SK-N-SH (cell line): ENCODE measurements at regions not wholly inside any gene's neighbourhood (a gene's known extent, or its start where the extent isn't known, plus 50 kb on each side); places are given as distances from the start of the nearest gene placed in this dataset.

Experiments used
- CTCF ChIA-PET: fragments of 300-600, 350-600 bp; formaldehyde crosslinking; extraction: SDS; loops from one replicate; lab custom pipeline; 2021; lab: Yijun Ruan, JAX
- POLR2A ChIA-PET: fragments of 350-600 bp; sonication (Branson Sonifier 250); formaldehyde crosslinking; extraction: SDS; loops from one replicate; lab custom pipeline; 2020; ENCODE audit warnings: antibody characterized with exemption, inconsistent platforms; lab: Yijun Ruan, JAX
- DNase-seq: peaks from one replicate; pipeline ENCODE4 v3.0.0; 2012
- H2AFZ ChIP-seq: fragments of 200-600 bp; sonication (generic); 2 replicates; pipeline ENCODE4 v1.8.1; 2016; ENCODE audit warnings: antibody characterized with exemption, mild to moderate bottlenecking, low read depth
- H3F3A ChIP-seq: fragments of 200-600 bp; sonication (generic); replicated peaks from 2 replicates; pipeline ENCODE3; 2016; ENCODE audit warnings: antibody characterized with exemption, mild to moderate bottlenecking; ENCODE audit not compliant: insufficient read depth
- H3K27ac ChIP-seq, 2 experiments: fragments of 200-500 bp in 1 of 2; fragments of 200-600 bp in 1 of 2; sonication (Bioruptor generic) in 1 of 2; sonication (generic), shearing (Covaris generic) in 1 of 2; 2 replicates each; pipeline versions ENCODE4 v1.5.1 to v1.6.1; 2014 to 2016; ENCODE audit warnings: low read depth in 2 of 2, inconsistent platforms in 1 of 2, low read length in 1 of 2, mild to moderate bottlenecking in 1 of 2, mixed read lengths in 1 of 2
- H3K27me3 ChIP-seq: fragments of 200-600 bp; sonication (generic), shearing (Covaris generic); 2 replicates; pipeline ENCODE4 v1.6.1; 2016; ENCODE audit warnings: mixed run types; ENCODE audit not compliant: insufficient read depth
- H3K36me3 ChIP-seq, 2 experiments: fragments of 200-500 bp in 1 of 2; fragments of 200-600 bp in 1 of 2; sonication (Bioruptor generic) in 1 of 2; sonication (generic) in 1 of 2; replicated peaks in 1 of 2; 2 replicates each; pipeline versions ENCODE3 to v1.5.1; 2014 to 2016; ENCODE audit warnings: low read length in 1 of 2, mild to moderate bottlenecking in 1 of 2; ENCODE audit not compliant: insufficient read depth in 2 of 2, control insufficient read depth in 1 of 2
- H3K4me1 ChIP-seq, 2 experiments: fragments of 200-500 bp in 1 of 2; fragments of 200-600 bp in 1 of 2; sonication (Bioruptor generic) in 1 of 2; sonication (generic), shearing (Covaris generic) in 1 of 2; 2 replicates each; pipeline versions ENCODE4 v1.5.1 to v1.6.1; 2014 to 2016; ENCODE audit warnings: low read depth in 1 of 2, low read length in 1 of 2, mixed run types in 1 of 2; ENCODE audit not compliant: insufficient read depth in 2 of 2, control insufficient read depth in 1 of 2
- H3K4me2 ChIP-seq: fragments of 200-600 bp; sonication (generic), shearing (Covaris generic); 2 replicates; pipeline ENCODE4 v1.6.1; 2017; ENCODE audit warnings: mixed run types
- H3K4me3 ChIP-seq, 2 experiments: fragments of 200-500 bp in 1 of 2; fragments of 200-600 bp in 1 of 2; sonication (Bioruptor generic) in 1 of 2; sonication (generic), shearing (Covaris generic) in 1 of 2; 2 replicates each; pipeline versions ENCODE4 v1.5.1 to v1.8.1; 2014 to 2016; ENCODE audit warnings: low read depth in 2 of 2, inconsistent platforms in 1 of 2, low read length in 1 of 2, mild to moderate bottlenecking in 1 of 2, mixed read lengths in 1 of 2, moderate library complexity in 1 of 2
- H3K79me2 ChIP-seq: fragments of 200-600 bp; sonication (generic); 2 replicates; pipeline ENCODE4 v1.8.1; 2017; ENCODE audit warnings: mild to moderate bottlenecking; ENCODE audit not compliant: insufficient read depth
- H3K9ac ChIP-seq: fragments of 200-600 bp; sonication (generic); 2 replicates; pipeline ENCODE4 v1.6.1; 2017; ENCODE audit warnings: mixed run types
- H3K9me2 ChIP-seq: fragments of 200-600 bp; sonication (generic); 2 replicates; pipeline ENCODE4 v1.6.1; 2017; ENCODE audit warnings: mixed run types
- H3K9me3 ChIP-seq: fragments of 200-600 bp; sonication (generic); 2 replicates; pipeline ENCODE4 v1.6.1; 2017; ENCODE audit warnings: mixed run types, mild to moderate bottlenecking, moderate library complexity
- H4K20me1 ChIP-seq: fragments of 200-600 bp; sonication (generic); 2 replicates; pipeline ENCODE4 v1.6.1; 2017; ENCODE audit warnings: mild to moderate bottlenecking, mixed run types; ENCODE audit not compliant: insufficient read depth
- ELF1 ChIP-seq: IDR thresholded peaks from 2 replicates; pipeline ENCODE4 v1.4.0; 2012
- FOSL2 ChIP-seq: IDR thresholded peaks from 2 replicates; pipeline ENCODE4 v1.4.0; 2012; ENCODE audit warnings: low read depth, mild to moderate bottlenecking, moderate library complexity, borderline replicate concordance
- GATA2 ChIP-seq: sonication (generic); formaldehyde crosslinking; IDR thresholded peaks from 2 replicates; pipeline ENCODE4 v1.5.0; 2020; ENCODE audit warnings: mild to moderate bottlenecking, missing genetic modification reagents
- MEF2A ChIP-seq: IDR thresholded peaks from 2 replicates; pipeline ENCODE4 v1.4.0; 2012; ENCODE audit warnings: low read depth, borderline replicate concordance
- MXI1 ChIP-seq: IDR thresholded peaks from 2 replicates; pipeline ENCODE4 v1.6.1; 2012; ENCODE audit warnings: mild to moderate bottlenecking, low read depth, low read length, improper control_type of control experiment
- NFIC ChIP-seq: IDR thresholded peaks from 2 replicates; pipeline ENCODE4 v1.4.0; 2012; ENCODE audit warnings: borderline replicate concordance
- POLR2AphosphoS5 ChIP-seq: IDR thresholded peaks from 2 replicates; pipeline ENCODE4 v1.6.1; 2012; ENCODE audit warnings: low read depth, low read length
- RAD21 ChIP-seq: IDR thresholded peaks from 2 replicates; pipeline ENCODE4 v1.6.1; 2012; ENCODE audit warnings: mild to moderate bottlenecking, low read length
- RCOR1 ChIP-seq: fragments of 150-350 bp; IDR thresholded peaks from 2 replicates; pipeline ENCODE4 v1.6.1; 2017; ENCODE audit warnings: antibody characterized with exemption, low read length
- SIN3A ChIP-seq: IDR thresholded peaks from 2 replicates; pipeline ENCODE4 v1.6.1; 2012; ENCODE audit warnings: low read depth, mild to moderate bottlenecking, low read length, moderate library complexity, borderline replicate concordance
- SMC3 ChIP-seq: IDR thresholded peaks from 2 replicates; pipeline ENCODE4 v1.6.1; 2012; ENCODE audit warnings: low read depth, low read length, improper control_type of control experiment
- TCF12 ChIP-seq: IDR thresholded peaks from 2 replicates; pipeline ENCODE4 v1.4.0; 2012
- YY1 ChIP-seq: IDR thresholded peaks from 2 replicates; pipeline ENCODE4 v1.4.0; 2012; ENCODE audit warnings: low read depth, mild to moderate bottlenecking
- WGBS: methylation state at CpG from one replicate; pipeline ENCODE4 v1.1.6; 2017; ENCODE audit warnings: low lambda C conversion rate; 5-methylcytosine and 5-hydroxymethylcytosine counted together
- TF ChIP-seq, protein P1 (sequence below): IDR thresholded peaks from 2 replicates; pipeline ENCODE4 v1.4.0; 2012; ENCODE audit warnings: low read depth, borderline replicate concordance
- TF ChIP-seq, protein P2 (sequence below): IDR thresholded peaks from 2 replicates; pipeline ENCODE4 v1.4.0; 2012; ENCODE audit warnings: low read depth
- TF ChIP-seq, protein P3 (sequence below): fragments of 200-600 bp; sonication (generic); IDR thresholded peaks from 2 replicates; pipeline ENCODE4 v1.6.1; 2017; ENCODE audit warnings: antibody characterized with exemption, mild to moderate bottlenecking, moderate library complexity
- TF ChIP-seq, protein P4 (sequence below): IDR thresholded peaks from 2 replicates; pipeline ENCODE4 v1.4.0; 2012; ENCODE audit warnings: low read depth, borderline replicate concordance
- TF ChIP-seq, protein P5 (sequence below): fragments of 150-350 bp; IDR thresholded peaks from 2 replicates; pipeline ENCODE4 v1.6.1; 2016; ENCODE audit warnings: mild to moderate bottlenecking, low read depth, low read length
- TF ChIP-seq, protein P6 (sequence below): fragments of 150-350 bp; IDR thresholded peaks from 2 replicates; pipeline ENCODE4 v1.6.1; 2017; ENCODE audit warnings: antibody characterized with exemption, low read length, low read depth, borderline replicate concordance
- TF ChIP-seq, protein P7 (sequence below): IDR thresholded peaks from 2 replicates; pipeline ENCODE4; 2012

DNA sequence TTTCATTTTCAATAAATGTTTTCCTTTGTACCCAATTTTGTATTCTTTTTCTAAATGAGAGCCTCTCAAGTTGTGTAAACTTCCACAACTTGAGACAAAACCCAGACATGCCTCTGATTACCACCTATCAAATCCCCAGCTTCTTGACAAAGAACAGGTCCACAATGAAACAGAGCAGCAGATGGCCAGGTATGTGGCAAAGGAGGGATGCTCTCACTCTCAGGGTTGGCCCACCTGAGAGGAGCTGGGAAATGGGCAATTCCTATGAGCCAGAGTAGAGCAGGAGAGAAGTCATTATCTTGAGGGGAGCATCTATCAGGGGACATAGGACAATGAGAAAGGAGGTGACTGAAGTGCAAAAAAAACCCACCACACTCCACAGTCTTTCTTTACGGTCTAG lies 273.5 kb upstream of the FAM241A start (continued):
- TF ChIP-seq, protein P1, sequence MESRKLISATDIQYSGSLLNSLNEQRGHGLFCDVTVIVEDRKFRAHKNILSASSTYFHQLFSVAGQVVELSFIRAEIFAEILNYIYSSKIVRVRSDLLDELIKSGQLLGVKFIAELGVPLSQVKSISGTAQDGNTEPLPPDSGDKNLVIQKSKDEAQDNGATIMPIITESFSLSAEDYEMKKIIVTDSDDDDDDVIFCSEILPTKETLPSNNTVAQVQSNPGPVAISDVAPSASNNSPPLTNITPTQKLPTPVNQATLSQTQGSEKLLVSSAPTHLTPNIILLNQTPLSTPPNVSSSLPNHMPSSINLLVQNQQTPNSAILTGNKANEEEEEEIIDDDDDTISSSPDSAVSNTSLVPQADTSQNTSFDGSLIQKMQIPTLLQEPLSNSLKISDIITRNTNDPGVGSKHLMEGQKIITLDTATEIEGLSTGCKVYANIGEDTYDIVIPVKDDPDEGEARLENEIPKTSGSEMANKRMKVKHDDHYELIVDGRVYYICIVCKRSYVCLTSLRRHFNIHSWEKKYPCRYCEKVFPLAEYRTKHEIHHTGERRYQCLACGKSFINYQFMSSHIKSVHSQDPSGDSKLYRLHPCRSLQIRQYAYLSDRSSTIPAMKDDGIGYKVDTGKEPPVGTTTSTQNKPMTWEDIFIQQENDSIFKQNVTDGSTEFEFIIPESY: no peak
- TF ChIP-seq YY1: no peak
- TF ChIP-seq RCOR1: no peak
- no peak for TF ChIP-seq RAD21
- no peak for TF ChIP-seq MEF2A
- TF ChIP-seq POLR2AphosphoS5: no peak
- TF ChIP-seq TCF12: no peak
- TF ChIP-seq, protein P2, sequence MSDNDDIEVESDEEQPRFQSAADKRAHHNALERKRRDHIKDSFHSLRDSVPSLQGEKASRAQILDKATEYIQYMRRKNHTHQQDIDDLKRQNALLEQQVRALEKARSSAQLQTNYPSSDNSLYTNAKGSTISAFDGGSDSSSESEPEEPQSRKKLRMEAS: no peak
- TF ChIP-seq, all 33 proteins: peak for 0

DNA sequence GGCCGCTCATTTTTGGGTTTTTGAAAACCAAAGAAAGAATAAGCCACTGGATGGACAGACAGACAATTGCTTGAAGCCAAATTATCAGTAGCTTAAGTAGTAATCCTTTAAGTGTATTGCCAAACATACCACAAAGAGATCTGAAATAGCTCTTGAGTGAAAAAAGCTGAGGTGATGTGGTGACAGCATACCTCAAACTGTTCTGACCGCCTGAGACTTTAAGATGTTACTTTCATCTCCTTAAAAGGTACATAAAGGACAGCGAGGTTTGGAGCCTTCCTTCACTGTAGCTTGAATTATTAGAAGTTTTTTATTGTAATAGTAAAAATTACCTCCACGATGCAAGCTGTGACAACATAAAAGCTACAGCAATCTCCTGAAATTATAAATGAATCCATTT lies 271.5 kb upstream of the FAM241A start:
- Histone ChIP-seq H3K9ac (no peak overlapping the region), H3K9me3 (no peaks in the 10 kb centered on the region), H4K20me1 (no peaks in the 10 kb centered on the region), H2AFZ (no peak overlapping the region), H3K36me3 (no peaks in the 10 kb centered on the region), H3F3A (no peaks in the 10 kb centered on the region), H3K4me2 (no peak overlapping the region; the same call in 1 of the 2 replicates), H3K4me3 (no peak overlapping the region), H3K9me2 (no peaks in the 10 kb centered on the region), H3K27ac (no peak overlapping the region), H3K79me2 (no peaks in the 10 kb centered on the region), H3K4me1 (no peaks in the 10 kb centered on the region), H3K27me3 (no peaks in the 10 kb centered on the region)
- WGBS: 5% methylated on average over 4 of the region's 4 CpGs
- no peak for DNase-seq
- POLR2A ChIA-PET: no interaction called here
- TF ChIP-seq, protein P3, sequence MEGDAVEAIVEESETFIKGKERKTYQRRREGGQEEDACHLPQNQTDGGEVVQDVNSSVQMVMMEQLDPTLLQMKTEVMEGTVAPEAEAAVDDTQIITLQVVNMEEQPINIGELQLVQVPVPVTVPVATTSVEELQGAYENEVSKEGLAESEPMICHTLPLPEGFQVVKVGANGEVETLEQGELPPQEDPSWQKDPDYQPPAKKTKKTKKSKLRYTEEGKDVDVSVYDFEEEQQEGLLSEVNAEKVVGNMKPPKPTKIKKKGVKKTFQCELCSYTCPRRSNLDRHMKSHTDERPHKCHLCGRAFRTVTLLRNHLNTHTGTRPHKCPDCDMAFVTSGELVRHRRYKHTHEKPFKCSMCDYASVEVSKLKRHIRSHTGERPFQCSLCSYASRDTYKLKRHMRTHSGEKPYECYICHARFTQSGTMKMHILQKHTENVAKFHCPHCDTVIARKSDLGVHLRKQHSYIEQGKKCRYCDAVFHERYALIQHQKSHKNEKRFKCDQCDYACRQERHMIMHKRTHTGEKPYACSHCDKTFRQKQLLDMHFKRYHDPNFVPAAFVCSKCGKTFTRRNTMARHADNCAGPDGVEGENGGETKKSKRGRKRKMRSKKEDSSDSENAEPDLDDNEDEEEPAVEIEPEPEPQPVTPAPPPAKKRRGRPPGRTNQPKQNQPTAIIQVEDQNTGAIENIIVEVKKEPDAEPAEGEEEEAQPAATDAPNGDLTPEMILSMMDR: no peak
- TF ChIP-seq, protein P1: no peak
- no peak for TF ChIP-seq SIN3A
- TF ChIP-seq MXI1: no peak
- TF ChIP-seq, protein P4, sequence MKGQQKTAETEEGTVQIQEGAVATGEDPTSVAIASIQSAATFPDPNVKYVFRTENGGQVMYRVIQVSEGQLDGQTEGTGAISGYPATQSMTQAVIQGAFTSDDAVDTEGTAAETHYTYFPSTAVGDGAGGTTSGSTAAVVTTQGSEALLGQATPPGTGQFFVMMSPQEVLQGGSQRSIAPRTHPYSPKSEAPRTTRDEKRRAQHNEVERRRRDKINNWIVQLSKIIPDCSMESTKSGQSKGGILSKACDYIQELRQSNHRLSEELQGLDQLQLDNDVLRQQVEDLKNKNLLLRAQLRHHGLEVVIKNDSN: no peak
- no peak for TF ChIP-seq SMC3
- TF ChIP-seq, protein P5, sequence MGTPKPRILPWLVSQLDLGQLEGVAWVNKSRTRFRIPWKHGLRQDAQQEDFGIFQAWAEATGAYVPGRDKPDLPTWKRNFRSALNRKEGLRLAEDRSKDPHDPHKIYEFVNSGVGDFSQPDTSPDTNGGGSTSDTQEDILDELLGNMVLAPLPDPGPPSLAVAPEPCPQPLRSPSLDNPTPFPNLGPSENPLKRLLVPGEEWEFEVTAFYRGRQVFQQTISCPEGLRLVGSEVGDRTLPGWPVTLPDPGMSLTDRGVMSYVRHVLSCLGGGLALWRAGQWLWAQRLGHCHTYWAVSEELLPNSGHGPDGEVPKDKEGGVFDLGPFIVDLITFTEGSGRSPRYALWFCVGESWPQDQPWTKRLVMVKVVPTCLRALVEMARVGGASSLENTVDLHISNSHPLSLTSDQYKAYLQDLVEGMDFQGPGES: no peak
- TF ChIP-seq, protein P6, sequence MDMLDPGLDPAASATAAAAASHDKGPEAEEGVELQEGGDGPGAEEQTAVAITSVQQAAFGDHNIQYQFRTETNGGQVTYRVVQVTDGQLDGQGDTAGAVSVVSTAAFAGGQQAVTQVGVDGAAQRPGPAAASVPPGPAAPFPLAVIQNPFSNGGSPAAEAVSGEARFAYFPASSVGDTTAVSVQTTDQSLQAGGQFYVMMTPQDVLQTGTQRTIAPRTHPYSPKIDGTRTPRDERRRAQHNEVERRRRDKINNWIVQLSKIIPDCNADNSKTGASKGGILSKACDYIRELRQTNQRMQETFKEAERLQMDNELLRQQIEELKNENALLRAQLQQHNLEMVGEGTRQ: no peak
- no peak for TF ChIP-seq FOSL2
- no peak for TF ChIP-seq GATA2 (CRISPR knock-in tag)
- TF ChIP-seq ELF1: no peak
- TF ChIP-seq NFIC: no peak
- TF ChIP-seq, protein P7, sequence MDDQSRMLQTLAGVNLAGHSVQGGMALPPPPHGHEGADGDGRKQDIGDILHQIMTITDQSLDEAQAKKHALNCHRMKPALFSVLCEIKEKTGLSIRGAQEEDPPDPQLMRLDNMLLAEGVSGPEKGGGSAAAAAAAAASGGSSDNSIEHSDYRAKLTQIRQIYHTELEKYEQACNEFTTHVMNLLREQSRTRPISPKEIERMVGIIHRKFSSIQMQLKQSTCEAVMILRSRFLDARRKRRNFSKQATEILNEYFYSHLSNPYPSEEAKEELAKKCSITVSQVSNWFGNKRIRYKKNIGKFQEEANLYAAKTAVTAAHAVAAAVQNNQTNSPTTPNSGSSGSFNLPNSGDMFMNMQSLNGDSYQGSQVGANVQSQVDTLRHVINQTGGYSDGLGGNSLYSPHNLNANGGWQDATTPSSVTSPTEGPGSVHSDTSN: no peak
- CTCF ChIA-PET: interaction anchor here (0.8 to 1.0 kb wide), 2 partner anchors 12 to 19 kb away, joined by 3 to 6 read pairs; no protein-coding TSS in a partner anchor
